H1 (cell line): ENCODE measurements at regions not wholly inside any gene's neighbourhood (a gene's known extent, or its start where the extent isn't known, plus 50 kb on each side); places are given as distances from the start of the nearest gene placed in this dataset.
A peak's percentile ranks its signal among the peaks of the same experiment; 100 is the strongest.

ENCODE experiments used
- CTCF ChIA-PET: fragments of 300-600 bp; sonication (Branson Sonifier 250); formaldehyde crosslinking; loops from one replicate; lab custom pipeline; 2021; ENCODE audit not compliant: partially characterized antibody; lab: Charles Lee
- POLR2A ChIA-PET: fragments of 300-600 bp; sonication (Branson Sonifier 250); formaldehyde crosslinking; loops from one replicate; lab custom pipeline; 2021; ENCODE audit warnings: inconsistent platforms; ENCODE audit not compliant: partially characterized antibody; lab: Charles Lee
- DNase-seq, 2 experiments: peaks; one replicate each; pipeline versions ENCODE4 v3.0.0 to v3.0.0-alpha.2; 2010 to 2022; ENCODE audit warnings: low spot score in 2 of 2, low read depth in 1 of 2, mixed read lengths in 1 of 2
- FAIRE-seq: peaks from 2 replicates; lab custom pipeline; 2011; peaks lifted over from hg19 to GRCh38; lab: Jason Lieb, UNC
- H2AFZ ChIP-seq: 2 replicates; pipeline ENCODE4 v1.8.1; 2012; ENCODE audit warnings: low read length, inconsistent platforms
- H2AK5ac ChIP-seq: 2 replicates; pipeline ENCODE4 v1.6.1; 2013; ENCODE audit warnings: low read depth, low read length
- H2BK120ac ChIP-seq: replicated peaks from 2 replicates; pipeline ENCODE3; 2013; ENCODE audit warnings: low read depth, low read length, inconsistent platforms
- H2BK12ac ChIP-seq: 2 replicates; pipeline ENCODE4 v1.6.1; 2013; ENCODE audit warnings: low read depth, low read length
- H2BK15ac ChIP-seq: 2 replicates; pipeline ENCODE4 v1.6.1; 2013; ENCODE audit warnings: low read length
- H2BK20ac ChIP-seq: 2 replicates; pipeline ENCODE4 v1.6.1; 2013; ENCODE audit warnings: low read length
- H2BK5ac ChIP-seq: 2 replicates; pipeline ENCODE4 v1.6.1; 2013; ENCODE audit warnings: low read depth, low read length
- H3K14ac ChIP-seq: 2 replicates; pipeline ENCODE4 v1.6.1; 2013; ENCODE audit warnings: inconsistent platforms; ENCODE audit not compliant: insufficient read length
- H3K18ac ChIP-seq: 2 replicates; pipeline ENCODE4 v1.6.1; 2013; ENCODE audit warnings: low read length; ENCODE audit errors: extremely low read depth
- H3K23ac ChIP-seq: 2 replicates; pipeline ENCODE4 v1.6.1; 2013; ENCODE audit warnings: inconsistent platforms; ENCODE audit not compliant: insufficient read length
- H3K23me2 ChIP-seq: 2 replicates; pipeline ENCODE4 v1.6.1; 2013; ENCODE audit warnings: low read depth, low read length
- H3K27ac ChIP-seq: 2 replicates; pipeline ENCODE4 v1.6.1; 2011; ENCODE audit warnings: low read depth, low read length, inconsistent platforms
- H3K27me3 ChIP-seq, 4 experiments: replicated peaks in 1 of 4; 1 replicate in 1 of 4; 2 replicates in 3 of 4; pipeline versions ENCODE4 v1.6.1 to v1.8.1; 2011 to 2013; ENCODE audit warnings: low read length in 3 of 4, mild to moderate bottlenecking in 3 of 4, inconsistent platforms in 2 of 4, mixed read lengths in 2 of 4, moderate library complexity in 1 of 4; ENCODE audit not compliant: control insufficient read depth in 3 of 4, insufficient read depth in 3 of 4; ENCODE audit errors: extremely low read depth in 1 of 4
- H3K36me3 ChIP-seq, 4 experiments: 2 replicates each; pipeline versions ENCODE4 v1.6.1 to v1.8.1; 2011 to 2013; ENCODE audit warnings: mild to moderate bottlenecking in 4 of 4, low read length in 3 of 4, moderate library complexity in 2 of 4, control low read depth in 1 of 4, inconsistent platforms in 1 of 4; ENCODE audit not compliant: insufficient read depth in 4 of 4, control insufficient read depth in 2 of 4
- H3K4ac ChIP-seq: replicated peaks from 2 replicates; pipeline ENCODE3; 2013; ENCODE audit warnings: low read length, low read depth, mixed read lengths, inconsistent platforms; ENCODE audit not compliant: insufficient read length
- H3K4me1 ChIP-seq, 4 experiments: replicated peaks in 1 of 4; 1 replicate in 1 of 4; 2 replicates in 3 of 4; pipeline versions ENCODE4 v1.6.1 to v1.8.1; 2011 to 2013; ENCODE audit warnings: low read length in 3 of 4, inconsistent platforms in 2 of 4, mixed read lengths in 1 of 4; ENCODE audit not compliant: insufficient read depth in 4 of 4, control insufficient read depth in 3 of 4
- H3K4me2 ChIP-seq, 2 experiments: 2 replicates each; pipeline versions ENCODE4 v1.6.1 to v1.8.1; 2011 to 2013; ENCODE audit warnings: low read depth in 2 of 2, low read length in 2 of 2, control low read depth in 1 of 2, inconsistent platforms in 1 of 2, mild to moderate bottlenecking in 1 of 2; ENCODE audit not compliant: insufficient read depth in 1 of 2
- H3K4me3 ChIP-seq, 4 experiments: fragments of 200-600, 300-600 bp in 1 of 4; sonication (generic), shearing (Covaris generic), sonication (Bioruptor Twin) in 1 of 4; 2 replicates each; pipeline versions ENCODE4 v1.5.1 to v1.8.1; 2011 to 2016; ENCODE audit warnings: low read length in 4 of 4, low read depth in 3 of 4, control low read depth in 2 of 4, inconsistent platforms in 2 of 4, mild to moderate bottlenecking in 2 of 4, mixed read lengths in 1 of 4, moderate library complexity in 1 of 4; ENCODE audit not compliant: insufficient read depth in 2 of 4; ENCODE audit errors: extremely low read depth in 1 of 4
- H3K56ac ChIP-seq: replicated peaks from 2 replicates; pipeline ENCODE3; 2013; ENCODE audit warnings: low read depth, mild to moderate bottlenecking, mixed read lengths, low read length, inconsistent platforms; ENCODE audit not compliant: insufficient read length
- H3K79me1 ChIP-seq: 2 replicates; pipeline ENCODE4 v1.6.1; 2013; ENCODE audit warnings: low read depth, low read length, control low read depth
- H3K79me2 ChIP-seq, 2 experiments: 2 replicates each; pipeline versions ENCODE4 v1.6.1 to v1.8.1; 2012 to 2013; ENCODE audit warnings: low read length in 2 of 2, mild to moderate bottlenecking in 2 of 2, inconsistent platforms in 1 of 2; ENCODE audit not compliant: insufficient read depth in 2 of 2, control insufficient read depth in 1 of 2
- H3K9ac ChIP-seq, 4 experiments: replicated peaks in 1 of 4; 1 replicate in 1 of 4; 2 replicates in 3 of 4; pipeline versions ENCODE4 v1.6.1 to v1.8.1; 2011 to 2013; ENCODE audit warnings: low read depth in 3 of 4, low read length in 3 of 4, control low read depth in 2 of 4, mild to moderate bottlenecking in 2 of 4, moderate library complexity in 2 of 4, inconsistent platforms in 1 of 4; ENCODE audit errors: extremely low read depth in 1 of 4
- H3K9me3 ChIP-seq, 2 experiments: 2 replicates each; pipeline versions ENCODE4 v1.6.1 to v1.8.1; 2012 to 2013; ENCODE audit warnings: mild to moderate bottlenecking in 2 of 2, moderate library complexity in 2 of 2, control low read depth in 1 of 2, inconsistent platforms in 1 of 2, low read depth in 1 of 2, low read length in 1 of 2, mixed read lengths in 1 of 2; ENCODE audit not compliant: insufficient read depth in 2 of 2
- H4K20me1 ChIP-seq, 2 experiments: replicated peaks in 1 of 2; 2 replicates each; pipeline versions ENCODE3 to v1.8.1; 2011 to 2013; ENCODE audit warnings: inconsistent platforms in 2 of 2, low read length in 2 of 2, mild to moderate bottlenecking in 1 of 2; ENCODE audit not compliant: insufficient read depth in 2 of 2, control insufficient read depth in 1 of 2
- H4K5ac ChIP-seq: 2 replicates; pipeline ENCODE4 v1.6.1; 2013; ENCODE audit warnings: low read length, low read depth, mixed read lengths, inconsistent platforms; ENCODE audit not compliant: insufficient read length
- H4K8ac ChIP-seq: 2 replicates; pipeline ENCODE4 v1.8.0; 2013; ENCODE audit warnings: mild to moderate bottlenecking, moderate library complexity, low read length, inconsistent platforms; ENCODE audit not compliant: insufficient read depth; ENCODE audit errors: extremely low read depth
- H4K91ac ChIP-seq: replicated peaks from 2 replicates; pipeline ENCODE3; 2013; ENCODE audit warnings: low read length, mixed read lengths, inconsistent platforms; ENCODE audit not compliant: insufficient read length
- CHD2 ChIP-seq: IDR thresholded peaks from 2 replicates; pipeline ENCODE4 v1.6.1; 2012; ENCODE audit warnings: low read length, improper control_type of control experiment
- HDAC2 ChIP-seq, 2 experiments: fragments of 300-600 bp in 1 of 2; sonication (generic) in 1 of 2; IDR thresholded peaks; 2 replicates each; pipeline ENCODE4 v1.6.1; 2011 to 2012; ENCODE audit warnings: low read depth in 2 of 2, low read length in 2 of 2, mild to moderate bottlenecking in 2 of 2, moderate library complexity in 2 of 2, borderline replicate concordance in 1 of 2, inconsistent platforms in 1 of 2
- JUND ChIP-seq: IDR thresholded peaks from 2 replicates; pipeline ENCODE4 v1.6.1; 2011; ENCODE audit warnings: mild to moderate bottlenecking, improper control_type of control experiment, low read length
- NANOG ChIP-seq: IDR thresholded peaks from 2 replicates; pipeline ENCODE4 v1.6.1; 2011; ENCODE audit warnings: low read length, low read depth, mild to moderate bottlenecking, inconsistent platforms; ENCODE audit not compliant: insufficient read depth, poor library complexity, severe bottlenecking
- RAD21 ChIP-seq, 2 experiments: IDR thresholded peaks in 1 of 2; conservative IDR thresholded peaks in 1 of 2; 2 replicates each; pipeline ENCODE4 v1.6.1; 2011; ENCODE audit warnings: low read depth in 2 of 2, low read length in 2 of 2, improper control_type of control experiment in 1 of 2, inconsistent platforms in 1 of 2, mild to moderate bottlenecking in 1 of 2, moderate library complexity in 1 of 2
- RNF2 ChIP-seq: fragments of 200-900, 300-1000 bp; sonication (generic); IDR thresholded peaks from 2 replicates; pipeline ENCODE4 v1.7.1; 2016; ENCODE audit warnings: borderline replicate concordance, low read depth, mild to moderate bottlenecking, antibody characterized with exemption, low read length; ENCODE audit not compliant: poor library complexity, severe bottlenecking; ENCODE audit errors: missing control alignments
- USF2 ChIP-seq: IDR thresholded peaks from 2 replicates; pipeline ENCODE4 v1.6.1; 2011; ENCODE audit warnings: low read length, improper control_type of control experiment
- WGBS, 2 experiments: shearing (Covaris generic) in 1 of 2; methylation state at CpG; one replicate each; pipeline versions ENCODE4 v1.1.6 to v1.1.7; 2013 to 2015; ENCODE audit warnings: low lambda C conversion rate in 2 of 2, mixed read lengths in 2 of 2, inconsistent platforms in 1 of 2, low coverage in 1 of 2, missing lambda C conversion rate in 1 of 2; ENCODE audit not compliant: insufficient replicate concordance in 2 of 2, insufficient coverage in 1 of 2, insufficient read length in 1 of 2; ENCODE audit errors: extremely low coverage in 1 of 2, missing lambda C conversion rate in 1 of 2; 5-methylcytosine and 5-hydroxymethylcytosine counted together

DNA sequence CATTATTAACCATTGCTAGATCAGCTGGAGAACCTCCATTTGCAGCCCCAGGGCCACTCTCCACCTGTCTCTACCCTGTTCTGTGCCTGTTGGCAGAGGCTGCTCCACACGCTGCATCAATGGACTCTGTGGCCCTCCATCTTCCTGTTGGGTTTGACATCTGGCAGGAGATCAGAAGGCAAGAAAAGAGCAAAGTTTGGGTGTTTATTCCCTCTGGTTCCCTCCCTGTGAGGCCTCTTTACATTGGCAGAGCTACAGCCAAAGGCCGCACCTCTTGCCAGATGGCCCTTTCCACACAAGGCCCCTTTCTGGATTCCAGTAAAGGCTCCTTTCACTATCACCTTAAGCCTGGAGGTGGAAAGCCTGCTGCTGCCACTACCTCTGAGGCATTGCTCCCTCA lies 110.9 kb upstream of the RND3 start:
- ChIA-PET CTCF (interaction anchor here (0.6 kb wide), 1 partner anchor 154 kb away, joined by 4 read pairs; no protein-coding TSS in a partner anchor), POLR2A (no interaction called here)
- no peak overlapping the region for H3K4me2 ChIP-seq
- H4K5ac ChIP-seq: no peak overlapping the region
- H3K23me2 ChIP-seq: no peaks in the 10 kb centered on the region
- H3K56ac ChIP-seq: no peak overlapping the region
- H2BK120ac ChIP-seq: no peak overlapping the region
- DNase-seq (no peak), FAIRE-seq (no peak)
- no peak overlapping the region for H2BK5ac ChIP-seq
- no peak overlapping the region for H3K14ac ChIP-seq
- H3K4me3 ChIP-seq: no peak overlapping the region
- no peak overlapping the region for H2BK20ac ChIP-seq
- H3K23ac ChIP-seq: no peak overlapping the region
- H4K8ac ChIP-seq: no peak overlapping the region
- H2BK15ac ChIP-seq: no peak overlapping the region
- TF ChIP-seq JUND (no peak), HDAC2 (IDR thresholded peaks at IDR 0.05; ENCODE audit: borderline replicate concordance in 1 of 2, low read depth in 2 of 2, low read length in 2 of 2) (no peak), RNF2 (no peak), CHD2 (no peak), NANOG (no peak), USF2 (no peak), RAD21 (IDR thresholded peaks at IDR 0.05 in 1 of 2, conservative IDR thresholded peaks at IDR 0.05 in 1 of 2; ENCODE audit: low read depth in 2 of 2, low read length in 2 of 2) (no peak)
- no peaks in the 10 kb centered on the region for H3K79me1 ChIP-seq
- no peak overlapping the region for H3K9ac ChIP-seq
- no peak overlapping the region; the same call in 1 of the 2 replicates for H2BK12ac ChIP-seq
- no peaks in the 10 kb centered on the region for H3K4me1 ChIP-seq
- no peak overlapping the region for H4K91ac ChIP-seq
- no peak overlapping the region for H3K18ac ChIP-seq
- no peaks in the 10 kb centered on the region for H3K9me3 ChIP-seq
- no peaks in the 10 kb centered on the region for H3K36me3 ChIP-seq
- no peaks in the 10 kb centered on the region for H3K79me2 ChIP-seq
- H3K4ac ChIP-seq: no peak overlapping the region
- H3K27me3 ChIP-seq: no peaks in the 10 kb centered on the region
- peak overlapping the region; percentile 90 for H2AFZ ChIP-seq
- H2AK5ac ChIP-seq: no peak overlapping the region
- H4K20me1 ChIP-seq: no peaks in the 10 kb centered on the region
- H3K27ac ChIP-seq: no peak overlapping the region
- 72% methylated on average over 2 of the region's 2 CpGs; no CpG with 5 or more reads in 1 of the 2 experiments for WGBS, 2 experiments
